ENCODE measurements at regions not wholly inside any gene's neighbourhood (a gene's known extent, or its start where the extent isn't known, plus 50 kb on each side); places are given as distances from the start of the nearest gene placed in this dataset.
"Not testable (repeated sequence)": the region's sequence is repeated elsewhere in the genome, so short reads cannot be mapped to it uniquely, and the experiment has no call there.

DNA sequence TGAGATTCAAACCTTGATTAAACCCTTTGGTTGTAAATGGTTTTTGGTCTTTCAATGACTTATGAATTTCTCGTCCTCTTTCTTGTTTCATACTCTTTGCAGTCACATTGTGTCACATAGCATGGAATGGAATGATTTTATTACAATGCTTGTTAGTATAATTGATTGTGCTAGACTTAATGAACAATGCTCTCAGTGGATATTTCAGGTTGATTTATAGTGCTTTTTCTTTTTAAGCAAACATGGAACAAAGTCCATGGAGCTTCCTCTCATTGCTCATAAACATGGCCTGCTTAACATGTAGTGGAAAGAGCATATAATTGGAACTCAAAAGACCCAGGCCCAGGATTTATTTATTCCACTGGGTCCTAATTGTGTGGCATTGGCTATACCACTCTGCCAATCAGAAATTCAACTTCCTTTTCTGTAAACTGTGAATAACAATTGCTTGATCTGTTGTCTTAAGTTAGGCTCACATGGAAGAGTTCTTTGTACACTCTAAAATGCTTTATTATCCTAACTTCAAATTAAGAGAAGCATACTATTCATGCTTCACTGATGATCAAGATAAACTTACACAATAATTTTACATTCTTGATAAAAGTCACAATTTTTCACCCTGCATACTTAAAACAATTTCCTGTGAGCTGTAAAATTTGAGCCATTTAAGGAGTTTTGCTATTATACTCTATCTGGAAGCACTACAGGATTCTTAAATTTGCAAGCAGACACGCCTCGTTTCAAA is 370.5 kb upstream of the PDE3A start:
- H3K27ac ChIP-seq (ENCODE audit: low read depth, low read length) = no peak overlapping the region
- no peak overlapping the region for H3K9ac ChIP-seq (ENCODE audit: low read length in 5 of 5)
- H3K4me3 ChIP-seq (ENCODE audit: low read depth in 1 of 5, low read length in 5 of 5) = no peak overlapping the region
- H3K36me3 ChIP-seq (ENCODE audit: control insufficient read depth in 5 of 5, insufficient read depth in 5 of 5, low read length in 5 of 5) = no peaks in the 10 kb centered on the region
- H3K9me3 ChIP-seq (ENCODE audit: control insufficient read depth in 5 of 5, low read length in 5 of 5) = peaks cover 0 to 3% (median 0%) of the 10 kb centered on the region in 5 donors
- H3K4me1 ChIP-seq (ENCODE audit: control insufficient read depth in 5 of 5, insufficient read depth in 5 of 5, low read length in 5 of 5) = no peaks in the 10 kb centered on the region
- no peaks in the 10 kb centered on the region for H3K27me3 ChIP-seq (ENCODE audit: control insufficient read depth in 5 of 5, insufficient read depth in 4 of 5, low read length in 5 of 5)

GRCh38 chr12:19998411-19998810 is 369.9 kb upstream of the PDE3A start:
- H3K27ac ChIP-seq (ENCODE audit: low read depth, low read length) = no peak overlapping the region

DNA sequence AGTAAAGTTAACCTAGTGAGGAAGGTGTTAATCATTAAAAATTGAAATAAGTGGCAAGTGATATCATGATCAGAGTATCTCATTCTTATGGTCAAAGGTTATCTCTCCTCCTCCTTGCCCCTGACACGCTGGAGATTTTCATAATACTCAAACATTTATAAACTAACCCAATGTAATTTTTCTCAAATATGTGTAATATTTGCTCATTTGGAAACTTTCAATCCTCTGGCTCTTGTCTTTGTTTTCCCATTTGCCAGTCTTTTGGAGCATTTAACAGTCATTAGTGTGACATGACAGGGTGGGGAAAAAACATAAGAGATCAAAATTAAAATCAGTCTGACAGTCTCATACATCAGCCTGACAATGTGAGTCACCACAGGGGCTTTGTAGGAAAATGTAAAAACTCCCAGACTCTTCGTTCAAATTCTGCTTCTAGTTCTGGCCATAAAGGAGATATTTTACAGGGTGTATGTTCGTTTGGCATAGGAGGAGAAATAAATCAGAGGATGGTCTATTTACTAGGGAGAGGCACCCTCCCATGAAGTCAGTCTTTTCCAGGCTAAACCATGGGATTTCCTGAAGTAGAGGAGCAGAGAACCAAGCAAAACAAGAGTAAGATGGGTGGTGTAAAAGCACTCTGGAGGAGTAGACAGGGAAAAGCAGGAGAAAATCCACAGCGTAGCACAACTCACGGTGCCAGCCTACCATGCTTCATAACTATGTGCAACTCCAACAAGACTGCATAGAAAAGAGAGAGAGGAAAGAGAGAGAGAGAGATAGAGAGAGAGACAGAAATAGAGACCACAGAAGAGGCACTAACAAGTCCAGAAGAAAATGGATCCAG is 369.2 kb upstream of the PDE3A start:
- Histone ChIP-seq H3K9ac (ENCODE audit: low read length in 5 of 5) (no peak overlapping the region), H3K36me3 (ENCODE audit: control insufficient read depth in 5 of 5, insufficient read depth in 5 of 5, low read length in 5 of 5) (no peaks in the 10 kb centered on the region), H3K4me1 (ENCODE audit: control insufficient read depth in 5 of 5, insufficient read depth in 5 of 5, low read length in 5 of 5) (no peaks in the 10 kb centered on the region), H3K4me3 (ENCODE audit: low read depth in 1 of 5, low read length in 5 of 5) (no peak overlapping the region), H3K27ac (ENCODE audit: low read depth, low read length) (no peak overlapping the region), H3K27me3 (ENCODE audit: control insufficient read depth in 5 of 5, insufficient read depth in 4 of 5, low read length in 5 of 5) (no peaks in the 10 kb centered on the region), H3K9me3 (ENCODE audit: control insufficient read depth in 5 of 5, low read length in 5 of 5) (peaks cover 0 to 3% (median 0%) of the 10 kb centered on the region in 5 donors)

More at GRCh38 chr12:19998411-19998810, 369.9 kb upstream of the PDE3A start:
- H3K4me3 ChIP-seq (ENCODE audit: low read depth in 1 of 5, low read length in 5 of 5) = no peak overlapping the region
- H3K4me1 ChIP-seq (ENCODE audit: control insufficient read depth in 5 of 5, insufficient read depth in 5 of 5, low read length in 5 of 5) = no peaks in the 10 kb centered on the region
- H3K9ac ChIP-seq (ENCODE audit: low read length in 5 of 5) = no peak overlapping the region
- H3K36me3 ChIP-seq (ENCODE audit: control insufficient read depth in 5 of 5, insufficient read depth in 5 of 5, low read length in 5 of 5) = no peaks in the 10 kb centered on the region
- peaks cover 0 to 3% (median 0%) of the 10 kb centered on the region in 5 donors for H3K9me3 ChIP-seq (ENCODE audit: control insufficient read depth in 5 of 5, low read length in 5 of 5)
- no peaks in the 10 kb centered on the region for H3K27me3 ChIP-seq (ENCODE audit: control insufficient read depth in 5 of 5, insufficient read depth in 4 of 5, low read length in 5 of 5)

GRCh38 chr12:19999805-20000138 is 368.6 kb upstream of the PDE3A start:
- H3K9ac ChIP-seq (ENCODE audit: low read length in 5 of 5) = no peak overlapping the region
- no peak overlapping the region for H3K4me3 ChIP-seq (ENCODE audit: low read depth in 1 of 5, low read length in 5 of 5)
- H3K27me3 ChIP-seq (ENCODE audit: control insufficient read depth in 5 of 5, insufficient read depth in 4 of 5, low read length in 5 of 5) = no peaks in the 10 kb centered on the region
- H3K27ac ChIP-seq (ENCODE audit: low read depth, low read length) = no peak overlapping the region
- no peaks in the 10 kb centered on the region for H3K4me1 ChIP-seq (ENCODE audit: control insufficient read depth in 5 of 5, insufficient read depth in 5 of 5, low read length in 5 of 5)
- H3K36me3 ChIP-seq (ENCODE audit: control insufficient read depth in 5 of 5, insufficient read depth in 5 of 5, low read length in 5 of 5) = no peaks in the 10 kb centered on the region
- H3K9me3 ChIP-seq (ENCODE audit: control insufficient read depth in 5 of 5, low read length in 5 of 5) = peaks cover 0 to 3% (median 0%) of the 10 kb centered on the region in 5 donors

DNA sequence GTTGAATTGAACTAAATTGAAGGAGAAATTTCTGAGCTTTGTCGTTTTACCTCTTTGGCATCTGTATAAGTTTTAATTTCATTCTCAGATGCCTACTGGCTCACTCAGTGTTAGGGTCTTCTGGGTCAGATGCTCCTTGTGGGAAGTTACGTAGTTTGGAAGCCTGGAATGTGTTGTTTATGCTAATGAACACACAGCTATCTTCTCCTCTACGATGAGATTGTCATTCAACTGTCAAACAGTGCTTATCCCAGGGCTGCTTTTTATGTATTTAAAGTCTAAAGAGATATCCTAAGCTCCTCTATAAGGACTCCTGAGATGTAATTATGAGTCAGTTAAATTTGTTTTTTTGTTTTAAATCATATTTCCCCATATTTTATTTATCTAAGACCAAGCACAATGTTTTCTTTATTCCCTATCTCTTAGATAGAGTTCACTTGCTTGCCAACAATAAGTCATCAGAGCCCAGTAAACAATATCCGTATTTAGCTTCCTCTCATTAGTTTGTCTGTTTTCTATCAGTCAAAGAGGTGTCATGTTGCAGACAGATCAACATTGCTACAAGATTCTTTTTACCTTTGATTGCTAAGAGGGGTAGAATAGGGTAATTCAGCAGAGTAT is 368.0 kb upstream of the PDE3A start:
- H3K9ac ChIP-seq (ENCODE audit: low read length in 5 of 5) = no peak overlapping the region
- peaks cover 0 to 3% (median 0%) of the 10 kb centered on the region in 5 donors for H3K9me3 ChIP-seq (ENCODE audit: control insufficient read depth in 5 of 5, low read length in 5 of 5)
- no peak overlapping the region for H3K27ac ChIP-seq (ENCODE audit: low read depth, low read length)
- H3K36me3 ChIP-seq (ENCODE audit: control insufficient read depth in 5 of 5, insufficient read depth in 5 of 5, low read length in 5 of 5) = no peaks in the 10 kb centered on the region
- no peak overlapping the region for H3K4me3 ChIP-seq (ENCODE audit: low read depth in 1 of 5, low read length in 5 of 5)
- H3K4me1 ChIP-seq (ENCODE audit: control insufficient read depth in 5 of 5, insufficient read depth in 5 of 5, low read length in 5 of 5) = no peaks in the 10 kb centered on the region
- no peaks in the 10 kb centered on the region for H3K27me3 ChIP-seq (ENCODE audit: control insufficient read depth in 5 of 5, insufficient read depth in 4 of 5, low read length in 5 of 5)

GRCh38 chr12:20003252-20003651 is 365.1 kb upstream of the PDE3A start:
- Histone ChIP-seq H3K9me3 (ENCODE audit: control insufficient read depth in 5 of 5, low read length in 5 of 5) (peaks cover 0 to 3% (median 0%) of the 10 kb centered on the region in 5 donors), H3K27me3 (ENCODE audit: control insufficient read depth in 5 of 5, insufficient read depth in 4 of 5, low read length in 5 of 5) (no peaks in the 10 kb centered on the region), H3K4me1 (ENCODE audit: control insufficient read depth in 5 of 5, insufficient read depth in 5 of 5, low read length in 5 of 5) (peaks cover 0 to 8% (median 0%) of the 10 kb centered on the region in 5 donors), H3K4me3 (ENCODE audit: low read depth in 1 of 5, low read length in 5 of 5) (no peak overlapping the region), H3K9ac (ENCODE audit: low read length in 5 of 5) (no peak overlapping the region), H3K36me3 (ENCODE audit: control insufficient read depth in 5 of 5, insufficient read depth in 5 of 5, low read length in 5 of 5) (no peaks in the 10 kb centered on the region), H3K27ac (ENCODE audit: low read depth, low read length) (no peak overlapping the region)

GRCh38 chr12:20004952-20005351 is 363.4 kb upstream of the PDE3A start:
- Histone ChIP-seq H3K36me3 (ENCODE audit: control insufficient read depth in 5 of 5, insufficient read depth in 5 of 5, low read length in 5 of 5) (no peaks in the 10 kb centered on the region), H3K9ac (ENCODE audit: low read length in 5 of 5) (no peak overlapping the region), H3K9me3 (ENCODE audit: control insufficient read depth in 5 of 5, low read length in 5 of 5) (peaks cover 0 to 3% (median 0%) of the 10 kb centered on the region in 5 donors), H3K27ac (ENCODE audit: low read depth, low read length) (no peak overlapping the region), H3K4me3 (ENCODE audit: low read depth in 1 of 5, low read length in 5 of 5) (no peak overlapping the region), H3K4me1 (ENCODE audit: control insufficient read depth in 5 of 5, insufficient read depth in 5 of 5, low read length in 5 of 5) (peaks cover 0 to 8% (median 0%) of the 10 kb centered on the region in 5 donors), H3K27me3 (ENCODE audit: control insufficient read depth in 5 of 5, insufficient read depth in 4 of 5, low read length in 5 of 5) (no peaks in the 10 kb centered on the region)

DNA sequence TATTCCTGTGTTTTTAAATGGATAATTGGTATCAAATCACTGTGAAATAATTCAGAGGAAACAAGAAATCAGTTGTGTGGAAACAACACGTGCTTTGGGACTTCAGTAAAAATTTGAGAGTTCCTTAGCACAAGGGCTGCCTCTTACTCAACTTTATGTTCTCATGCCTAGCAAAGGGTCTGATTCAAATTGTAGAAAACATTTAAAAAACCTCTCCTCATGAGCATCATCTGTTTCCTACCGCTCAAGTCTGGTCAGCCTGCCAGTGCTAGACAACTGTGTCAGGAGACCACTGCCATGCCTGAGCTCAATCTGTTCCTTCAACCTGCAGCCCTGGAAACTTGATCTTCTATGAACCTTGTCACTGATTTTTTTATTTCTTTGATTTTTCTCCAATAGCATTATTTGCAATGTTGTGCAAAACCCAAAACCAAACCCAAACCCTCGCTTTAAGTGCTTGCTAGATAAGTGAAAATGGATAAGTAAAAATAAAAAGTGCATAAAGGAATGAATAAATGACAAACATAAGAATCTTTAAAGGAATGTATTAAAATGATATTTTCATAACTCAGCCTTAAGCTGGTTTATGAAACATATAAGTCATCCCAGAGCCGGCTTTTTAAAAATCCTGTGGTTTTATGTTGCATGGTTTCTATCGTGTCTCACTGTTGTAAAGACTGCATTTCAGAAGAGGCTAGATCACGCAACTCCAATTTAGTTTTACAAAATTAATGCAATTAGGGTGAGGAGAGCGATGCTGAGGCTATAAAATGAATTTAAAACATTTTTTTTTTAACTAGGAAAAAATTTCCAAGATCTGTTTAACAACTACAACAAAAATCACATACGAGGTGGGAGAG is 361.2 kb upstream of the PDE3A start:
- peaks cover 0 to 3% (median 0%) of the 10 kb centered on the region in 5 donors for H3K9me3 ChIP-seq (ENCODE audit: control insufficient read depth in 5 of 5, low read length in 5 of 5)
- peaks cover 0 to 19% (median 0%) of the 10 kb centered on the region in 5 donors for H3K4me1 ChIP-seq (ENCODE audit: control insufficient read depth in 5 of 5, insufficient read depth in 5 of 5, low read length in 5 of 5)
- H3K4me3 ChIP-seq (ENCODE audit: low read depth in 1 of 5, low read length in 5 of 5) = no peak overlapping the region
- H3K27ac ChIP-seq (ENCODE audit: low read depth, low read length) = no peak overlapping the region
- H3K27me3 ChIP-seq (ENCODE audit: control insufficient read depth in 5 of 5, insufficient read depth in 4 of 5, low read length in 5 of 5) = no peaks in the 10 kb centered on the region
- H3K9ac ChIP-seq (ENCODE audit: low read length in 5 of 5) = no peak overlapping the region
- H3K36me3 ChIP-seq (ENCODE audit: control insufficient read depth in 5 of 5, insufficient read depth in 5 of 5, low read length in 5 of 5) = no peaks in the 10 kb centered on the region

- not testable (repeated sequence) for H3K27me3 ChIP-seq (ENCODE audit: control insufficient read depth in 5 of 5, insufficient read depth in 4 of 5, low read length in 5 of 5); H3K9me3 ChIP-seq (ENCODE audit: control insufficient read depth in 5 of 5, low read length in 5 of 5); H3K4me3 ChIP-seq (ENCODE audit: low read depth in 1 of 5, low read length in 5 of 5); H3K27ac ChIP-seq (ENCODE audit: low read depth, low read length); H3K9ac ChIP-seq (ENCODE audit: low read length in 5 of 5); H3K36me3 ChIP-seq (ENCODE audit: control insufficient read depth in 5 of 5, insufficient read depth in 5 of 5, low read length in 5 of 5)
- H3K4me1 ChIP-seq (ENCODE audit: control insufficient read depth in 5 of 5, insufficient read depth in 5 of 5, low read length in 5 of 5) = peaks cover 0 to 19% (median 0%) of the 10 kb centered on the region in 5 donors
Measured at GRCh38 chr12:20009965-20010364, 358.4 kb upstream of the PDE3A start.

Measured in subcutaneous abdominal adipose tissue (tissue), 5 donors.